HG03103 (cell line): ENCODE measurements at regions not wholly inside any gene's neighbourhood (a gene's known extent, or its start where the extent isn't known, plus 50 kb on each side); places are given as distances from the start of the nearest gene placed in this dataset.
"Not testable (repeated sequence)": the region's sequence is repeated elsewhere in the genome, so short reads cannot be mapped to it uniquely, and the experiment has no call there.

ENCODE experiments used
- ATAC-seq: cut with Tn5 transposase; IDR thresholded peaks from one replicate; pipeline ENCODE4 v1.9.1; 2021; ENCODE audit warnings: low read depth; ENCODE audit not compliant: unreplicated experiment

DNA sequence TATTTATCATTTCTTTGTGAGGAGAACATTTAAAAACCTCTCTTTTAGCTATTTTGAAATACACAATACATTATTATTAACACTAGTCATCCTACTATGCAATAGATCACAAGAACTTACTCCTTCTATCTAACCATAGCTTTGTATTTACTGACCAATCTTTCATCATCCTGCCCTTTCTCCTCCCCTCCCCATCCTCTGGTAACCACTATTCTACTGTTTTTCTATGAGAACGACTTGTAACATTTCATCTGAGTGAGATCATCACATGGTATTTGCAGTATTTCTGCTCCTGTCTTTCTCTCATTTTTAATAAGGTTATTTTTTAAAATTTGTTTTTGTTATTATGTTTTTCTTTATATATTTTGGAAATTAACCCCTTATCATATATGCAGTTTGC is 331.8 kb downstream of the TEX13C start:
- no peak for ATAC-seq

GRCh38 chrX:125654501-125654900 is 334.8 kb downstream of the TEX13C start:
- ATAC-seq = no peak

GRCh38 chrX:125673758-125674157 is 354.1 kb downstream of the TEX13C start:
- no peak for ATAC-seq

DNA sequence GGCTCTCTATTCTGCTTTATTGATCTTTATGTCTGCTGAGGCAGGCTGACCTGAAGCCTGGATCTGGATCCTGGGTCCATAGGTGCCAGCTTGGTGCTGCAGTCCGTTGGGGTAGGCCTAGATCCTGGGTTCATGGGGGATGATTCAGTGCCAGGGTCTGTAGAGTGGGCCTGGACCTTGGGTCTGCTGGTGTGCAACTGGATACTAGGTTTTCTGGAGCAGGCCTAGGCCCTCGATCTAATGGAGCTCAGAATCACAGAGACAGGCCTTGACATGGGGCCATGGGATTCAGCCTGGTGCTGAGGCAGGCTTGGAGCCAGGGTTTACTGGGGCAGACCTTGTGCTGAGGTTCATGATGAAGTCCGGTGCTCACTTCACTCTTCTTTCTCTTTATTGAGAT is 358.6 kb downstream of the TEX13C start:
- no peak for ATAC-seq

DNA sequence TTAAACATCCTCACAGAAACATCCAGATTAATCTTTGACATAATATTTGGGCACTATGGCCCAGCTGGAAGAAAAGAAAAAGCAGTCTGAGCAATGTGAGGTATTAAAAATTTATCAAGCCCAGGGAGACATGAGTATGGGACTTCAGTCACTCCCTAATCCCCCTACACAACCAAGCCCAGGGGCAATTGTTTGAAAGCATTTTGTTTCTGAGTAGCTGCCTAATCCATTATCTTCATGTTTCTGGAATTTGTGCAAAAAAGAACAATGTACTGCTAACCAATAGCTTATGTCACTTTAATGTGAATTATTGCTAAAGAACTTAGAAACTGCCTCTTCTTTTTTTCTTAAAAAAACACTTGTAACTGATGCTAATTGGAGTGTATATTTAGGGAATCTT is 360.7 kb downstream of the TEX13C start:
- no peak for ATAC-seq

DNA sequence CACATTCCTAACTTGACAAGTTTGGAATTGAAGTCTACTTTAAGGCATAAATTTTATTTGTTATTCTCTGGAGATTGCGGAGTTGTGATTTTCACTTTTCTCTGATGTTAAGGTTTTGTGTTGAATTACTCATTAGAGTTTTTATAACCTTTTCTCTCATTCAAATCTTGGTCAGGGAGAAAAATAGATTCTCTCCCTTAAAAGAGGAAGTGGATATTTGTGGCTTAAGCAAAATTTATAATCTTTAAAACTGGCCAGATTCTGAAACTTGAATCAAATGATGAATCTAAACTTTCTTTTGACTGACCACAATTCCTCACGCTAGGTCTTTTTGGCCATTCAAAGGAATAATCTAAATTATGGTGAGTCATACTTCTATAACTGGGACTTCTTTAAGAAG is 361.4 kb downstream of the TEX13C start:
- peak; percentile 35 for ATAC-seq

GRCh38 chrX:125681507-125681906 is 361.8 kb downstream of the TEX13C start:
- peak; percentile 80 for ATAC-seq

- ATAC-seq = not testable (repeated sequence)
These were observed 370.9 kb downstream of the TEX13C start for GRCh38 chrX:125690522-125690921.

- ATAC-seq = no peak
These were observed 374.5 kb downstream of the TEX13C start for GRCh38 chrX:125694171-125694570.

DNA sequence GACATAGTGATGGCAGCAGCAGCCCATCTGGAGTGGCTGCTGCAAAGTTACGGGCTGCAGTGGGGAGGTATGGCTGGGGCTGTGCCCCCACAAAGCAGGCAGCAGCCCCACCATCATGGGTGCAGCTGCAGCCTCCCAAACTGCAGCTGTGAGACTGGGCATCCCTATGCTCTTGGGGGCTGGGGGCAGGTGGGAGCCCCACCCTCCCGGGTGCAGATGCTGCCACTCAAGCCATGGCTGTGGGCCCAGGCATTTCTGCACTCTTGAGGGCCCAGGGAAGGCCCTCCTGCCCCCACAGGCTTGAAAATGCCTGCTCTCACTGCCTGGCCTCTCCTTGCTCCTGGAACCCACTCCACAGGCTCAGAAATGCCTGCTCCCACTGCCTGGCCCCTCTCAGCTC is 389.4 kb downstream of the TEX13C start:
- no peak for ATAC-seq

DNA sequence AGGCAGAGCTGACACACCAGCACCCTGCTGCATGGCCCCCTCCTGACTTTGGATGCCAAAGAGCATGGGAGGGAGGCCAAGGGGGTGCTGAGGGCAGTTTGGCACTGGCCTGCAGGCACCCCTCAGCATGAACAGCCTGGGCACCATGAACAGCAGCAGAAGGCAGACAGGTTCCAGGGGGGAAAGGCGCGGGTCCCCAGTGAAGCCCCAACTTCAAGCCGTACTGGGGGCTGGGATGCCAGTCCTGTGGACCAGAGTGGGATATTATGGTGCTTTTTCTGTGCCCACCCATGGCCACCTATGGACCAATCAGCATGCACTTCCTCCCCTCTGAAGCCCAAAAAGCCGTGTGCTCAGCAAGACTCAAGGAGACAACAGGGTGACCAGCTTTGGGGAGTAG is 389.9 kb downstream of the TEX13C start:
- ATAC-seq = no peak

DNA sequence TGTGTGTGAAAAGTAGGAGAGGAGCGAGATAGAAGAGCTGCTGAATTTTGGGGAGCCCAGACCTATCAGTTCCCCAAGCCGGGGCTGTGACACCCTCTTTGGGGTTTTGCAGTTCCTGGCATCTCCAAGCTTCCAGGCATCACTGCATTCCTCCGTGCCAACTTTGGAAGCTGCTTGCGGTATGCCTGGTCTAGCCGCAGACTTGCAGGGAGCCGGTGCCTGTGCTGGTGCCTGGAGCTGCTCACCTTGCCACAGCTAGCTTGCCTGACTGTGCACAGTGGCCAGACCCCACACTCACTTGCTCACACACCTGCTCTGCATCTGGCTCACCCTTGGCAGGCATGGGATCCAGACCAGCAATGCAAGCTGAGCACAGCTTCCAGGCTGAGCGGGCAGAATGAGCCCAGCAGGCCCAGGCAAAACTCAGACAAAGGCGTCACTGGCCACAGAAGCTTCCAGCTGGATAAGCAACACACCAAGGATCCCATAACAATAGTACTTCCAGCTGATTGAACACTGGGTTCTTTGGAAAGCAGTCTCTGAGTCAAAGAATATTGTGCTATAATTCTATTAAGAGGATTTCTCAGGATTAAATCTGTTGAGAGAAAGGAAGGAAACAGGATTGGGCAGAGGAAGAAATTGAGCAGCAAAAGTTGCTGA is 390.9 kb downstream of the TEX13C start:
- no peak for ATAC-seq

- ATAC-seq = no peak
These were observed 391.4 kb downstream of the TEX13C start for GRCh38 chrX:125711103-125711502.

DNA sequence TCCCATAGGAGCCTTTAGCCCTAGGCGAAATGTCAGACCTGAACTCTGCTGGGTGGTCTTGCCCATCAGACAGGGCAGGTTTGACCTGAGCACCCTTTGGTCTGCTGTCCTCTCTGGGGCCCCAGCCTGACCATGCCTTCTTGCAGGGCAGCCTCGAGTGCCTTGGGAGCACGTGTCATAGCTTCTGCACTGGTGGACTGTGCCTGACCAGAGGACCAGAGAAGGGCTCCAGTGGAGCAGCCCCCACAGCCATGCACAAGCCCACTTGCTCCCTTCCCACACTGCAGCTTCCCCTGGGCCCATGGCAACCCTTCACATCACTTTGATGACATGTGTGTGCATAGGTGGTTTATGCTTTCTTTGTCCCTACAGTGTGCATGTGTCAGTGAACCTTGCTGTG is 394.0 kb downstream of the TEX13C start:
- ATAC-seq = no peak

- no peak for ATAC-seq
These were observed 407.4 kb downstream of the TEX13C start for GRCh38 chrX:125727117-125727516.

DNA sequence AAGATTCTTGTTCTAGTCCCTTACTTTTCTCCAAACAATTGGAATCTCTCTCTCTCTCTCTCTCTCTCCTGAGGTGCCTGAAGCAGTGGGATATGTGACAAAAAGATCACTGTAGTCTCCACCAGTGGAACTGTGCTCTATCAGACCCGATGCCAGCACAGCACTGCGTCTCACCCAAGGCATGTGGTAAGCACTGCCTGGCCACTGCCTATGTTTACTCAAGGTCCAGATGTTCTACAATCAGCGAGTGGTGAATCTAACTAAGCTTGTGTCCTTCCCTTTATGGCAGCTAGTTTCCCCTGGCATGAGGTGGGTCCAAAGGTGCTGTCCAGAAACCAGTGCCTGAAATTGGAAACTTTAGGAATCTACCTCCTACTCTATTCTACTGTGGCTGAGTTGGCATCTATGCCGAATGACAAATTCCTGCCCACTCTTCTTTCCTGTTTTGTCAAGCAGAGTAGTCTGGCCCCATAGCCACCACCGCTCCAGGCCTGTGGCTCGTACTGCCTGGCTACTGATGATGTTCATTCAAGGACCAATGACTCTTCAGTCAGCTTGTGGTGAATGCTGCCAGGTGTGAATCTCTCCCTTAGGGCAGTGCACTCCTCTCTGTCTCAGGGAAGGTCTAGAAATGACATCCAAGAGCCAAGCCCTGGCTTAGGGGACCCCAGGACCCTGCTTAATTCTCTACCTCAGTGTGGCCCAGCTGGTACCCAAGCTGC is 416.5 kb downstream of the TEX13C start:
- no peak for ATAC-seq

GRCh38 chrX:125742811-125743210 is 423.1 kb downstream of the TEX13C start:
- ATAC-seq = no peak

GRCh38 chrX:125744914-125745313 is 421.2 kb downstream of the DCAF12L2 start:
- ATAC-seq = no peak

DNA sequence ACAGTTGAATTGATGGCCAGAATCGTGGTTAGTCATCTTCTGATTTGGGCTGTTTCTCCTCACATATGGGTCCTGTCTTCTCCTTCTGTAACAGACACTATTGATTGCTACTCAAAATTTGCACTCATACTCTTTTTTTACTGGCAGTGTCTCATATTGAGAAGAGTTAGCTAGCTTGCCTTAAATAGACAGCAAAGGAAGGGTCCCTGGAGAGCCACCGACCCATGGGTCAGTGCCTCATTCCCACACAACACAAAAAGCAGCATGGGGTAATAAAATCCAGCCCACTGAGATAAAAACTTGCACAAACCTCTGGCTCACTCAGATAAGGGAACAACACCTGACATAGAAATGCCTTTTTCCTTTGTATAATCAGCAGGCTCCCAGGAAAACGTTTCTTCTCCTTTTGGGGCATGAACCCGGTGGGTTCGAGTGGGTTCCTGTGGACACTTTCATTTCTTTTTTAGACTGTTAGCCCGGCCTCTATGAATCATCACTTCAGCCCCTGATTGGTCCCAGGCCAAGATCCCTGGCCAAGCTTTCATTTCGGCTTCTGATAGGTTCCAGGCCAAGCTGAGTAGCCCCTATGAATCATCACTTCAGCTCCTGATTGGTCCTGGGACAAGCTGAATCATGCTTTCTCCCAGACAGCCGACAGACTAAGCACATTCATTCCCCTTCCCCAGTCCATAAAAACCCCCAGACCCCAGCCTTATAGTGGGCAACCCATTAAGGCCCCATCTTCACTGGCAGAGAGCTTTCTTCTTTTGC is 408.1 kb downstream of the DCAF12L2 start:
- ATAC-seq = no peak

DNA sequence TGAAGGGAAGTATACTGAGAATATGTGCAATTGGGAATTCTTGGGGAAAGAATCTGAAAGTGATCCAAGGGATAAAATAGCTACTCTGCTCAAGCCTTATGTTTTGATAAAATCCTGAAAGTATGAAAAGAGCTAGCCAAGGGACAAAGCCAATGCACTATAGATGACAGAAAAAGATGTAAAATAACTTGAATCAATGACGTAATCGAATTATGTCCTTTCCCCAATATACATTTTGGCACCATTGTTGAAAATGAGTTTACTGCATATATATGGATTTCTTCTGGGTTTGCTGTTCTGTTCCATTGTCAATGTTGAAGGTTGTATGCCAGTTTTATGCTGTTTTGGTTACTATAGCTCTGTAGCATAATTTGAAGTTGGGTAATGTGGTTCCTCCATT is 407.3 kb downstream of the DCAF12L2 start:
- no peak for ATAC-seq

DNA sequence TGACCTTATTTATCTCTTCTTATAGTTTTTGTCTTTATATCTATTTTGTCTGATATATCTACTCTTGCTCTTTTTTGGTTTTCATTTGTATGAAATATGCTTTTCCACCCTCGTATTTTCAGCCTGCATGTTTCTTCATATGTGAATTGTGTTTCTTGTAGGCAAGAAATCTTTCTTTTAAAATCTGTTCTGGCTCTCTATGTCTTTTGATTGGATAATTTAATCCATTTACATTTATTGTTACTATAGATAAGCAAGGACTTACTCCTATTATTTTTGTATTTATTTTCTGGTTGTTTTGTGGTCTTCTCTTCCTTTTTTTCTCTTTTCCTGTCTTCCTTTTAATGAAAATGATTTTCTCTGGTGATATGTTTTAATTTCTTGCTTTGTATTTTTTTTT is 403.1 kb downstream of the DCAF12L2 start:
- no peak for ATAC-seq

- ATAC-seq = no peak
These were observed 400.7 kb downstream of the DCAF12L2 start for GRCh38 chrX:125765347-125765746.
